ENCODE measurements at regions not wholly inside any gene's neighbourhood (a gene's known extent, or its start where the extent isn't known, plus 50 kb on each side); places are given as distances from the start of the nearest gene placed in this dataset.
"Not testable (repeated sequence)": the region's sequence is repeated elsewhere in the genome, so short reads cannot be mapped to it uniquely, and the experiment has no call there.

GRCh38 chr1:214136324-214136919 lies 144.5 kb upstream of the SMYD2 start:
- no peak for TF ChIP-seq CTCF (conservative IDR thresholded peaks at IDR 0.05; ENCODE audit: low read depth, low read length)
- DNase-seq (ENCODE audit: low read depth) = no peak
- H3K4me3 ChIP-seq (ENCODE audit: low read length) = no peak overlapping the region

GRCh38 chr1:214141486-214141885 lies 139.5 kb upstream of the SMYD2 start:
- no peak overlapping the region for H3K4me3 ChIP-seq (ENCODE audit: low read length)
- no peak for TF ChIP-seq CTCF (conservative IDR thresholded peaks at IDR 0.05; ENCODE audit: low read depth, low read length)
- no peak for DNase-seq (ENCODE audit: low read depth)

GRCh38 chr1:214143006-214143992 lies 137.7 kb upstream of the SMYD2 start:
- no peak for TF ChIP-seq CTCF (conservative IDR thresholded peaks at IDR 0.05; ENCODE audit: low read depth, low read length)
- DNase-seq (ENCODE audit: low read depth) = no peak
- H3K4me3 ChIP-seq (ENCODE audit: low read length) = no peak overlapping the region

GRCh38 chr1:214144521-214144920 lies 136.4 kb upstream of the SMYD2 start:
- not testable (repeated sequence) for H3K4me3 ChIP-seq (ENCODE audit: low read length); DNase-seq (ENCODE audit: low read depth)

- TF ChIP-seq CTCF (conservative IDR thresholded peaks at IDR 0.05; ENCODE audit: low read depth, low read length) = no peak
- no peak overlapping the region for H3K4me3 ChIP-seq (ENCODE audit: low read length)
- no peak for DNase-seq (ENCODE audit: low read depth)
These were observed 134.4 kb upstream of the SMYD2 start for GRCh38 chr1:214146523-214146922.

GRCh38 chr1:214154596-214155292 lies 126.2 kb upstream of the SMYD2 start:
- H3K4me3 ChIP-seq (ENCODE audit: low read length) = no peak overlapping the region
- TF ChIP-seq CTCF (conservative IDR thresholded peaks at IDR 0.05; ENCODE audit: low read depth, low read length) = no peak

GRCh38 chr1:214155987-214156625 lies 124.9 kb upstream of the SMYD2 start:
- no peak for TF ChIP-seq CTCF (conservative IDR thresholded peaks at IDR 0.05; ENCODE audit: low read depth, low read length)
- no peak overlapping the region for H3K4me3 ChIP-seq (ENCODE audit: low read length)
- no peak for DNase-seq (ENCODE audit: low read depth)

More at GRCh38 chr1:214154596-214155292, 126.2 kb upstream of the SMYD2 start:
- no peak for DNase-seq (ENCODE audit: low read depth)
